GM12873 (cell line): ENCODE measurements at regions not wholly inside any gene's neighbourhood (a gene's known extent, or its start where the extent isn't known, plus 50 kb on each side); places are given as distances from the start of the nearest gene placed in this dataset.

ENCODE experiments used
- TF ChIP-seq, protein P1 (sequence below): IDR thresholded peaks from 2 replicates; pipeline ENCODE4 v1.5.1; 2012; ENCODE audit warnings: low read depth, mild to moderate bottlenecking, moderate library complexity, low read length, control low read depth; ENCODE audit not compliant: insufficient read depth; ENCODE audit errors: missing control alignments

GRCh38 chr22:35198738-35199137 is 58.6 kb upstream of the HMGXB4 start:
- TF ChIP-seq, protein P1, sequence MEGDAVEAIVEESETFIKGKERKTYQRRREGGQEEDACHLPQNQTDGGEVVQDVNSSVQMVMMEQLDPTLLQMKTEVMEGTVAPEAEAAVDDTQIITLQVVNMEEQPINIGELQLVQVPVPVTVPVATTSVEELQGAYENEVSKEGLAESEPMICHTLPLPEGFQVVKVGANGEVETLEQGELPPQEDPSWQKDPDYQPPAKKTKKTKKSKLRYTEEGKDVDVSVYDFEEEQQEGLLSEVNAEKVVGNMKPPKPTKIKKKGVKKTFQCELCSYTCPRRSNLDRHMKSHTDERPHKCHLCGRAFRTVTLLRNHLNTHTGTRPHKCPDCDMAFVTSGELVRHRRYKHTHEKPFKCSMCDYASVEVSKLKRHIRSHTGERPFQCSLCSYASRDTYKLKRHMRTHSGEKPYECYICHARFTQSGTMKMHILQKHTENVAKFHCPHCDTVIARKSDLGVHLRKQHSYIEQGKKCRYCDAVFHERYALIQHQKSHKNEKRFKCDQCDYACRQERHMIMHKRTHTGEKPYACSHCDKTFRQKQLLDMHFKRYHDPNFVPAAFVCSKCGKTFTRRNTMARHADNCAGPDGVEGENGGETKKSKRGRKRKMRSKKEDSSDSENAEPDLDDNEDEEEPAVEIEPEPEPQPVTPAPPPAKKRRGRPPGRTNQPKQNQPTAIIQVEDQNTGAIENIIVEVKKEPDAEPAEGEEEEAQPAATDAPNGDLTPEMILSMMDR: no peak

- TF ChIP-seq, protein P1: no peak
Observed at GRCh38 chr22:35202376-35202775, 54.9 kb upstream of the HMGXB4 start.

- TF ChIP-seq, protein P1: no peak
Observed at GRCh38 chr22:35203583-35203982, 53.7 kb upstream of the HMGXB4 start.

GRCh38 chr22:35204807-35205775 is 52.2 kb upstream of the HMGXB4 start:
- TF ChIP-seq, protein P1: no peak

- TF ChIP-seq, protein P1: no peak
Observed at GRCh38 chr22:35205961-35206360, 51.3 kb upstream of the HMGXB4 start.

DNA sequence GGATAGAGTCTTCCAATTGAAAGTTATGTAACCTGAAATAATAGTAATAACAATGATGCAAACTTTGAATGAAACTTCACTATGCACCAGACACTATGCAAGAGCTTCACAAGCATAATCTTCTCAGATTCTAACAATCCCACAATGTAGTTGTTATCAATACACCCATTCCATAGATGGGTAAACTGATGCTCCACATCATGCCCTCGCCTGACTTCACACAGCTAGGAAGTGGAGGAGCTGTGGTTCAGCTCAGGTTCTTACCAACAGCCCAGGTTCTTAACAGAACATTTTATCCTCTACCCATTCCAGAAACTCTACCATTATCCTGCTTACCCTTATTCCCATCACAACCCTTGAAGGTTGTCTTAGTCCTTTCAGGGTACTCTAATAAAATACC is 50.4 kb upstream of the HMGXB4 start:
- TF ChIP-seq, protein P1: no peak
